A549 (cell line): ENCODE measurements at regions not wholly inside any gene's neighbourhood (a gene's known extent, or its start where the extent isn't known, plus 50 kb on each side); places are given as distances from the start of the nearest gene placed in this dataset.

Experiments used
- ATAC-seq, 2 experiments: fragments of 200-7000 bp in 1 of 2; fragments of >200 bp in 1 of 2; cut with Nextera tagmentation in 1 of 2; cut with Tn5 transposase in 1 of 2; 3 replicates each; pipeline versions ENCODE4 v1.8.0 to v1.9.1; 2018 to 2020; ENCODE audit warnings: mild to moderate bottlenecking in 1 of 2, moderate library complexity in 1 of 2
- CTCF ChIA-PET: fragments of 300-600 bp; sonication (Branson Sonifier 250); formaldehyde crosslinking; extraction: SDS; loops from one replicate; lab custom pipeline; 2021; ENCODE audit warnings: antibody characterized with exemption, inconsistent platforms; lab: Yijun Ruan, JAX
- POLR2A ChIA-PET: fragments of 350-600 bp; formaldehyde crosslinking; extraction: SDS; loops from one replicate; lab custom pipeline; 2021; ENCODE audit warnings: antibody characterized with exemption, inconsistent platforms; lab: Yijun Ruan, JAX
- DNase-seq, 2 experiments: peaks; one replicate each; pipeline versions ENCODE4 v3.0.0 to v3.0.0-alpha.2; 2011 to 2016; ENCODE audit warnings: low read depth in 1 of 2, low spot score in 1 of 2
- FAIRE-seq: peaks from 2 replicates; lab custom pipeline; 2011; peaks lifted over from hg19 to GRCh38; lab: Jason Lieb, UNC
- H3K27ac ChIP-seq, 2 experiments: fragments of >200 bp; sonication (Bioruptor Twin); formaldehyde crosslinking; 3 replicates each; pipeline ENCODE4 v1.5.1; 2016 to 2017
- H3K4me1 ChIP-seq: fragments of >200 bp; sonication (Bioruptor Twin); formaldehyde crosslinking; 3 replicates; pipeline ENCODE4 v1.6.1; 2016
- H3K4me2 ChIP-seq: fragments of >200 bp; sonication (Bioruptor Twin); formaldehyde crosslinking; 3 replicates; pipeline ENCODE4 v1.6.1; 2016
- H3K4me3 ChIP-seq: fragments of >200 bp; sonication (Bioruptor Twin); formaldehyde crosslinking; 3 replicates; pipeline ENCODE4 v1.5.1; 2016
- H3K9me3 ChIP-seq: fragments of >200 bp; sonication (Bioruptor Twin); formaldehyde crosslinking; 3 replicates; pipeline ENCODE4 v1.6.1; 2016
- CBX2 ChIP-seq: fragments of 200-600 bp; sonication (generic); IDR thresholded peaks from 2 replicates; pipeline ENCODE4 v1.6.1; 2016; ENCODE audit warnings: low read depth, mild to moderate bottlenecking, borderline replicate concordance
- CHD2 ChIP-seq: fragments of 150-350 bp; IDR thresholded peaks from 2 replicates; pipeline ENCODE4 v1.6.1; 2014; ENCODE audit warnings: low read length; ENCODE audit not compliant: partially characterized antibody
- EHF ChIP-seq: fragments of 250-450 bp; sonication (Bioruptor Pico); IDR thresholded peaks from 2 replicates; pipeline ENCODE4 v1.5.0; 2020; ENCODE audit warnings: mild to moderate bottlenecking
- FOSB ChIP-seq: fragments of 250-450 bp; sonication (Bioruptor Pico); IDR thresholded peaks from 2 replicates; pipeline ENCODE4 v1.5.0; 2020; ENCODE audit warnings: mild to moderate bottlenecking, moderate library complexity
- HEYL ChIP-seq: fragments of 250-450 bp; sonication (Bioruptor Pico); IDR thresholded peaks from 2 replicates; pipeline ENCODE4 v1.8.0; 2021; ENCODE audit warnings: mild to moderate bottlenecking, moderate library complexity
- JUN ChIP-seq, 2 experiments: fragments of >200 bp; sonication (Bioruptor Twin); formaldehyde crosslinking; IDR thresholded peaks; 2 replicates in 1 of 2; 3 replicates in 1 of 2; pipeline ENCODE4 v1.6.1; 2016 to 2017
- JUNB ChIP-seq: fragments of >200 bp; sonication (Bioruptor Twin); formaldehyde crosslinking; IDR thresholded peaks from 2 replicates; pipeline ENCODE4 v1.6.1; 2016
- MAZ ChIP-seq: fragments of 150-350 bp; IDR thresholded peaks from 2 replicates; pipeline ENCODE4 v1.6.1; 2014; ENCODE audit warnings: antibody characterized with exemption, low read depth, low read length, borderline replicate concordance
- NFE2L2 ChIP-seq: fragments of 150-350 bp; conservative IDR thresholded peaks from 2 replicates; pipeline ENCODE4 v1.6.1; 2014; ENCODE audit warnings: low read length
- NR3C1 ChIP-seq: fragments of >200 bp; sonication (Bioruptor Twin); formaldehyde crosslinking; IDR thresholded peaks from 3 replicates; pipeline ENCODE4 v1.6.1; 2017
- POLR2A ChIP-seq: IDR thresholded peaks from 2 replicates; pipeline ENCODE4 v1.6.1; 2012; ENCODE audit warnings: mild to moderate bottlenecking, low read length
- REST ChIP-seq: fragments of 200-600 bp; sonication (generic); IDR thresholded peaks from 2 replicates; pipeline ENCODE4 v1.6.1; 2016; ENCODE audit warnings: antibody characterized with exemption, mild to moderate bottlenecking, moderate library complexity
- SMC3 ChIP-seq: fragments of >200 bp; sonication (Bioruptor Twin); formaldehyde crosslinking; IDR thresholded peaks from 3 replicates; pipeline ENCODE4 v1.6.1; 2018; ENCODE audit warnings: inconsistent platforms
- ZNF302 ChIP-seq: fragments of 250-450 bp; sonication (Bioruptor Pico); IDR thresholded peaks from 2 replicates; pipeline ENCODE4 v1.9.0; 2021; ENCODE audit warnings: inconsistent platforms, mild to moderate bottlenecking, moderate library complexity
- WGBS: methylation state at CpG from one replicate; pipeline ENCODE4 v1.1.6; 2017; ENCODE audit errors: missing lambda C conversion rate; 5-methylcytosine and 5-hydroxymethylcytosine counted together
- TF ChIP-seq, protein P1 (sequence below): IDR thresholded peaks from 2 replicates; pipeline ENCODE4 v1.6.1; 2012
- TF ChIP-seq, protein P2 (sequence below): fragments of 250-450 bp; sonication (Bioruptor Pico); IDR thresholded peaks from 2 replicates; pipeline ENCODE4 v1.5.0; 2021; ENCODE audit warnings: mild to moderate bottlenecking, moderate library complexity, borderline replicate concordance
- TF ChIP-seq, protein P3 (sequence below): fragments of 450-650 bp; IDR thresholded peaks from 2 replicates; pipeline ENCODE4 v1.6.1; 2014; ENCODE audit warnings: antibody characterized with exemption

- no peak for TF ChIP-seq MAZ
- no peak for TF ChIP-seq POLR2A
- TF ChIP-seq JUN (IDR thresholded peaks at IDR 0.05) = no peak
- no peak for TF ChIP-seq ZNF302 (CRISPR knock-in tag)
- no peak for TF ChIP-seq CHD2
- TF ChIP-seq REST = no peak
- TF ChIP-seq, protein P1, sequence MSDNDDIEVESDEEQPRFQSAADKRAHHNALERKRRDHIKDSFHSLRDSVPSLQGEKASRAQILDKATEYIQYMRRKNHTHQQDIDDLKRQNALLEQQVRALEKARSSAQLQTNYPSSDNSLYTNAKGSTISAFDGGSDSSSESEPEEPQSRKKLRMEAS = no peak
- TF ChIP-seq JUNB = no peak
- Histone ChIP-seq H3K4me2 (no peak overlapping the region), H3K4me3 (no peak overlapping the region), H3K4me1 (no peaks in the 10 kb centered on the region), H3K9me3 (no peaks in the 10 kb centered on the region), H3K27ac (no peak overlapping the region)
- DNase-seq (no peak), ATAC-seq (no peak), FAIRE-seq (no peak)
- 56% methylated on average over 20 of the region's 22 CpGs for WGBS
- ChIA-PET POLR2A (no interaction called here), CTCF (no interaction called here)
Measured at GRCh38 chr2:128379021-128380015, 60.6 kb upstream of the HS6ST1 start.

DNA sequence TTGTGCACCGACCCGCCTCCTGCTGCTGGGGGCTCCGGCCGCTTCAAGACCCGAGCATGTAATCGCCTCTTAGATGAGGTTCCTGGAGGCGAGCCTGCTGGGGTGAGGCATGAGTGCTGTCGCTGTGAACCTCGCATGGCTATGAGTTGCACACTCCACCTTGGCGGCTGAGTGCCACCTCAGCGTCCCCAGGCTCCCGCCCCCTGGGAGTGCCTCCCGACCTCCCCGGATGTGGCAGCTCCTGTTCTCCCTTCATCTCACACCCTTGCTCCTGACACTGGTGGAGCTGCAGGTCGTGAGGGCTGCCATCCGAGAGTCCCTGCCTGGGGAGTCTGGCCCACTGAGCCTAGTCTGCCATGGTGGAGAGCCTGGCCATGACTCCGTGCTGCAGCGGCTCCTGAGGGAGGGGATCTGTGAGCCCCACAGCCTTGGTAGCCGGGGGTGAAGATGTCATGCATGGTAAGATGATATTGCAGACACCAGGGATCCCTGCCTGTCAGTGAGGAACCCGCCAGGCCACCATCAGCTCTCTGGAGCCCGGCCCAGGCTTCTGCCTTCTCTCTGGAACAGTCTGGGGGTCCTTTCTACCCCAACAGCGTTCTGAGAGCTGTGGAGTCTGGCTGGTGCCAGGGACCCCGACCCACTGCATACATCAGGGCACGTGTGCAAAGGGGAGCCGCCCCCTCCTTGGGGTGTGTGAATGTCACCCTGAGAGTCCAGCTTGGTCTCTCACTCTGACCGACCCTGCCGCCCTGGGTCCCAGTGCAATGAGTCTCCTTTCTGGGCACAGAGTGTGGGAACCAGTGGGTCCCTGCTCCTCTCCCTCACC lies 61.6 kb upstream of the HS6ST1 start:
- ATAC-seq (no peak), DNase-seq (no peak), FAIRE-seq (no peak)
- TF ChIP-seq NR3C1 (no peak), NFE2L2 (no peak), CBX2 (no peak), ZNF302 (CRISPR knock-in tag) (no peak), HEYL (CRISPR knock-in tag) (no peak), FOSB (CRISPR knock-in tag) (no peak), SMC3 (no peak), EHF (CRISPR knock-in tag) (no peak)
- TF ChIP-seq, protein P2, sequence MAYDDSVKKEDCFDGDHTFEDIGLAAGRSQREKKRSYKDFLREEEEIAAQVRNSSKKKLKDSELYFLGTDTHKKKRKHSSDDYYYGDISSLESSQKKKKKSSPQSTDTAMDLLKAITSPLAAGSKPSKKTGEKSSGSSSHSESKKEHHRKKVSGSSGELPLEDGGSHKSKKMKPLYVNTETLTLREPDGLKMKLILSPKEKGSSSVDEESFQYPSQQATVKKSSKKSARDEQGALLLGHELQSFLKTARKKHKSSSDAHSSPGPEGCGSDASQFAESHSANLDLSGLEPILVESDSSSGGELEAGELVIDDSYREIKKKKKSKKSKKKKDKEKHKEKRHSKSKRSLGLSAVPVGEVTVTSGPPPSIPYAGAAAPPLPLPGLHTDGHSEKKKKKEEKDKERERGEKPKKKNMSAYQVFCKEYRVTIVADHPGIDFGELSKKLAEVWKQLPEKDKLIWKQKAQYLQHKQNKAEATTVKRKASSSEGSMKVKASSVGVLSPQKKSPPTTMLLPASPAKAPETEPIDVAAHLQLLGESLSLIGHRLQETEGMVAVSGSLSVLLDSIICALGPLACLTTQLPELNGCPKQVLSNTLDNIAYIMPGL (CRISPR knock-in tag) = no peak
- TF ChIP-seq, protein P3, sequence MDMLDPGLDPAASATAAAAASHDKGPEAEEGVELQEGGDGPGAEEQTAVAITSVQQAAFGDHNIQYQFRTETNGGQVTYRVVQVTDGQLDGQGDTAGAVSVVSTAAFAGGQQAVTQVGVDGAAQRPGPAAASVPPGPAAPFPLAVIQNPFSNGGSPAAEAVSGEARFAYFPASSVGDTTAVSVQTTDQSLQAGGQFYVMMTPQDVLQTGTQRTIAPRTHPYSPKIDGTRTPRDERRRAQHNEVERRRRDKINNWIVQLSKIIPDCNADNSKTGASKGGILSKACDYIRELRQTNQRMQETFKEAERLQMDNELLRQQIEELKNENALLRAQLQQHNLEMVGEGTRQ = no peak
- CTCF ChIA-PET = no interaction called here
- Histone ChIP-seq H3K9me3 (no peaks in the 10 kb centered on the region), H3K4me3 (no peak overlapping the region), H3K27ac (no peak overlapping the region), H3K4me1 (no peaks in the 10 kb centered on the region), H3K4me2 (no peak overlapping the region)
- POLR2A ChIA-PET = no interaction called here
- 66% methylated on average over 18 of the region's 27 CpGs for WGBS
